K562 (cell line): ENCODE measurements at regions not wholly inside any gene's neighbourhood (a gene's known extent, or its start where the extent isn't known, plus 50 kb on each side); places are given as distances from the start of the nearest gene placed in this dataset.

ENCODE experiments used
- EHMT2 ChIP-seq: fragments of 450-650 bp; IDR thresholded peaks from 2 replicates; pipeline ENCODE4 v1.6.1; 2018; ENCODE audit warnings: antibody characterized with exemption
- NR2C1 ChIP-seq, 2 experiments: fragments of 450-650 bp; IDR thresholded peaks; 2 replicates each; pipeline ENCODE4 v1.6.1; 2017; ENCODE audit warnings: mild to moderate bottlenecking in 2 of 2, antibody characterized with exemption in 1 of 2, inconsistent platforms in 1 of 2, missing compliant biosample characterization in 1 of 2, missing genetic modification characterization in 1 of 2
- SP1 ChIP-seq: sonication (generic); formaldehyde crosslinking; IDR thresholded peaks from 2 replicates; pipeline ENCODE4 v1.8.1; 2022; ENCODE audit warnings: mild to moderate bottlenecking, missing genetic modification reagents
- ZNF133 ChIP-seq: fragments of 250-450 bp; sonication (Bioruptor Pico); IDR thresholded peaks from 2 replicates; pipeline ENCODE4 v1.4.0; 2020; ENCODE audit warnings: mild to moderate bottlenecking
- ZNF143 ChIP-seq: sonication (generic); formaldehyde crosslinking; IDR thresholded peaks from 2 replicates; pipeline ENCODE4 v1.9.0; 2022; ENCODE audit warnings: mild to moderate bottlenecking, missing genetic modification reagents
- ZNF764 ChIP-seq: fragments of 250-450 bp; sonication (Bioruptor Pico); IDR thresholded peaks from 2 replicates; pipeline ENCODE4 v1.4.0; 2020; ENCODE audit warnings: low read depth, mild to moderate bottlenecking, moderate library complexity
- ZNF79 ChIP-seq: fragments of 250-450 bp; sonication (Bioruptor Pico); IDR thresholded peaks from 2 replicates; pipeline ENCODE4 v1.4.0; 2020; ENCODE audit warnings: low read depth, mild to moderate bottlenecking, moderate library complexity
- TF ChIP-seq, protein P1 (sequence below): fragments of 250-450 bp; sonication (Bioruptor Pico); IDR thresholded peaks from 2 replicates; pipeline ENCODE4 v1.8.0; 2022; ENCODE audit warnings: moderate library complexity, mild to moderate bottlenecking, inconsistent platforms
- TF ChIP-seq, protein P2 (sequence below): fragments of 250-450 bp; sonication (Bioruptor Pico); IDR thresholded peaks from 2 replicates; pipeline ENCODE4 v1.4.0; 2020

GRCh38 chr20:47417245-47418068, 61.0 kb upstream of the ZMYND8 start (continued):
- TF ChIP-seq, protein P1, sequence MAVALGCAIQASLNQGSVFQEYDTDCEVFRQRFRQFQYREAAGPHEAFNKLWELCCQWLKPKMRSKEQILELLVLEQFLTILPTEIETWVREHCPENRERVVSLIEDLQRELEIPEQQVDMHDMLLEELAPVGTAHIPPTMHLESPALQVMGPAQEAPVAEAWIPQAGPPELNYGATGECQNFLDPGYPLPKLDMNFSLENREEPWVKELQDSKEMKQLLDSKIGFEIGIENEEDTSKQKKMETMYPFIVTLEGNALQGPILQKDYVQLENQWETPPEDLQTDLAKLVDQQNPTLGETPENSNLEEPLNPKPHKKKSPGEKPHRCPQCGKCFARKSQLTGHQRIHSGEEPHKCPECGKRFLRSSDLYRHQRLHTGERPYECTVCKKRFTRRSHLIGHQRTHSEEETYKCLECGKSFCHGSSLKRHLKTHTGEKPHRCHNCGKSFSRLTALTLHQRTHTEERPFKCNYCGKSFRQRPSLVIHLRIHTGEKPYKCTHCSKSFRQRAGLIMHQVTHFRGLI: no peak
- TF ChIP-seq SP1 (no peak), EHMT2 (no peak), ZNF133 (CRISPR knock-in tag) (no peak), ZNF79 (no peak), ZNF143 (CRISPR knock-in tag) (no peak), ZNF764 (no peak), NR2C1 (IDR thresholded peaks at IDR 0.05) (peak; percentile 47; the same call in 1 of the 2 replicates), NR2C1 (tag; IDR thresholded peaks at IDR 0.05) (peak; percentile 57)
- TF ChIP-seq, protein P2, sequence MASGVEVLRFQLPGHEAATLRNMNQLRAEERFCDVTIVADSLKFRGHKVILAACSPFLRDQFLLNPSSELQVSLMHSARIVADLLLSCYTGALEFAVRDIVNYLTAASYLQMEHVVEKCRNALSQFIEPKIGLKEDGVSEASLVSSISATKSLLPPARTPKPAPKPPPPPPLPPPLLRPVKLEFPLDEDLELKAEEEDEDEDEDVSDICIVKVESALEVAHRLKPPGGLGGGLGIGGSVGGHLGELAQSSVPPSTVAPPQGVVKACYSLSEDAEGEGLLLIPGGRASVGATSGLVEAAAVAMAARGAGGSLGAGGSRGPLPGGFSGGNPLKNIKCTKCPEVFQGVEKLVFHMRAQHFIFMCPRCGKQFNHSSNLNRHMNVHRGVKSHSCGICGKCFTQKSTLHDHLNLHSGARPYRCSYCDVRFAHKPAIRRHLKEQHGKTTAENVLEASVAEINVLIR (CRISPR knock-in tag): no peak
